ENCODE measurements at regions not wholly inside any gene's neighbourhood (a gene's known extent, or its start where the extent isn't known, plus 50 kb on each side); places are given as distances from the start of the nearest gene placed in this dataset.

DNA sequence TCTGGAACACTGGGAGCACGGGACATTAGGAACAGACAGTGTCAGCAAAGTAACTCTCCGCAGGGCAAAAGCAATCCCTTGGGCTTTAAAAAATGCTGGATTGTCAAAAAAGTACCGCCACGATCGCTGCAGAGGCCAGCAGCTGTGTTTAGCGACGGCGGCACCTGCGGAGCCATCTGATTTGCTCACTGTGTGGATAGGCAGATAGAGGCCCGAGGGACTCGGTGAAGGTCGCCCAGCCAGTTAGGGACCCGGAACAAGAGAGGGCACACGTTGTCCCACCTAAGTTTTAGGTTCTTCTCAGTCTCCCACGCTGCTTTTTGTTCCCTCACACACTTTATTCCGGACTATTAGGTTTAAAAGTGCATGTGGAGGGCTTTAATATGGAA is 238.3 kb downstream of the TEX29 start:
- no peak for DNase-seq

DNA sequence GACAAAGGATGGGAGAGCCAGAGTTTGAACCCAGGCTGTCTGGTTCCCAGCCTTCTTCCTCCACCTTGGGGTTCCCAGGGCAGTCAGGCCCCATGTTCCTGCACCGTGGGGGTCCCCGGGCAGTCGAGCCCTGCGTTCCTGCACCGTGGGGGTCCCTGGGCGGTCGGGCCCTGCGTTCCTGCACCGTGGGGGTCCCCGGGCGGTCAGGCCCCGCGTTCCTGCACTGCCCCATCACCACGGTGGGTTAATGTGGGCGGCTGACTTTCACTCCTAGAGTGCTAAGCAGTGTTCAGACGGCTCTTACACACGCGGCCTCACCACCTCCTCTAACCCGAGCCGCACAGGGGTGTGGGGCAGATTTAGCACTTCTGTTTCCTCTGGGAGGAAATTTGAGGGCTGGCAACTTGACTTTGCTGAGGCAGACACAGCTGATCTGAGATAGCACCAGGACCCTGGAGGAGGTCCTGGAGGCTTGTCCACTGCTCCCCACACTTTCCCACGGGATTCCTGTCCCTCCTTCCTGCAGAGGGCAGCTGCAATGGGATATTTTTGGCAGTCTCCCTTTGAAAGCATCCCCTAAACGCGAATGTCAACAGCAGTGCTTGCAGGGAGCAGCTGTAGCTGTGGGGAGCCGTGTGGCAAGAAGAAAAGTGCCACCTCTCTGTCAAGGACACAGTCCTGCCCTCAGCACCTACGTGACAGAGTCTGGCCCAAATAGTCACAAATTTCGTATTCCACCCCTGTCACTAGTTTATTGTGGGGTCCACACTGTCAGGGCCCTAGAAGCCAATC is 239.4 kb downstream of the TEX29 start:
- no peak for DNase-seq

DNA sequence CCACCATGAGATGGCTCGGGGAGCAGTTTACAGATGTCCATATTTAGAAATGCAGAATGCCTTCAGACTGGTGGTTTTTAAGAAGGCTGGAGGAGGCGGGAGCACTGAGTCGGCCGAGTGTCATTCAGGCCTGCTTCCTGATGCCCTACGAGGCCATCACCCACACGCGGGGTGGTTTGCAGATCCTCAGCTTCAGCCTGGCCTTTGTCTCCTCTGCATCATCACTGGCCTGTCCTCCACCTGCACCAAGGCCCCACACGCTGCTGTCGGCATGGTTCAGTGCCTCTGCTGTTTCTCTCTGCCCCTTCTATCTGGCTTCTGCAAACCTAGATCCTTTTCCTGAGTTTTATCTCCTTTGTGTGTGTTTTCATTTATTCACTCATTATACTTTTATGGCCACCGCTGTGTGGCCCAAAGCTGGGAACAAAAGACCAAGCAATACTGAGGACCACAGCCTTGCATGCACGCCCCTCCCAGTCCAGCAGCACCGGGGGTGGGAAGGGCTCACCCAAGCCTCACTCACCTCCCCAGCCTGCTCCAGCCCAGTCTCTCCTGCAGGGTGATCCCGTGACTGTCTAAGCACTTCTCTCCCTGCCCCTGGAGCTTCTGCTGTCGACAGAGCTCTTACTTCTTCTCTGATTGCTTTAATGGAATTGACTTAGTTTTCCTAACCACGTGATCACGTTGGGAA is 240.8 kb downstream of the TEX29 start:
- no peak for DNase-seq

DNA sequence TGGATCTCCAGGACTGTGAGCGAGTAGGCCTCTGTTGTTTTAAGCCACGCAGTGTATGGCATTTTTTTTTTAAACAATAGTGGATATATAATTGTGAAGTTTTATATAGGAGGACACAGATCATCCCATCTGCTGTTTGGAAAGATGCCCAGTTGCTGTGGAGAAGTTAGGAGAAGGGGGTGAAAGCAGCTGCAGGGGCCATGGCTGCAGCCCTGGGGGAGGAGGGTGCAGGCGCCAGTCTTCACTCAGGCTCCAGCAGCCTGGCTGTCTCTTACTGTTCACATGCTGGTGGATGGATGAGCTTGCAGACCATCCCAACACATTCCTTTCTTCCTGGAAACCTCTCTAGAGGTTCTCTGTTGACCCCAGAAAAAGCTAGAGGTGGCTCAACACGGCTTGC is 242.3 kb downstream of the TEX29 start:
- DNase-seq: no peak

DNA sequence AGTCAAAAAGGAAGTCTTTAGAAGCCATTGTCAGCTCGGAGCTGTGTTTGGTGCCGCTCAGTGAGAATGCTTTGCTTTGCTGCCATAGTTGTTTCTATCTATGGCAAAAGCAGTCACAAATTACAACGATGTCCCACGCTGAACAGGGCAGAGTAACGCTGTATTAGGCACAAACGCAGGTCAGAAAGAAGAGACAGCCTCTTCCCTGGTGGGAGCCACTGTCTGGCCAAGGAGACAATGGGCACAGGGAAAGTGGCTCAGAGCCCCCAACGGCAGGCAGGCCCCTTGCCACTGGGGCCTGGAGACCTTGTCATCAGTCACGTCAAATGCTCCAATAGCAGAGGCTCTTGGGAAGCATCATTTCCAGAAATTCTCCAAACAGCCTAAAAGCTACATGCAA is 244.2 kb downstream of the TEX29 start:
- no peak for DNase-seq

DNA sequence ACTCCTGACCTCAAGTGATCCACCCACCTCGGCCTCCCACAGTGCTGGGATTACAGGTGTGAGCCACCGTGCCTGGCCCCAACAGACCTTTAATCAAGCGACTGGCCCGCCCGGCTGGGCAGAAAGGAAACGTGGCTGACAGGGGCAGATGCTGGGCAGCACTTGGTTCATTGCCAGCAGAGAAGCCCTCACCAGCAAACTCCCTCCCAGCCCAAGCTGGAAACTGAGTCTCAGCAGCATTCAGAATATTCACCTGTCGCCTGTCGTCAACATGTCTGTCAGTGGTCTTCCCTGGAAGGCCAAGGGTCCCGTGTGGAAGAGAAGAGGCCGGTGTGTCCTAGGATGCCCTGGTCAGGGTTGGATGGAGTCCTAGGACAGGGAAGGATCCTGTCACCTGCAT is 245.0 kb downstream of the TEX29 start:
- DNase-seq: no peak

DNA sequence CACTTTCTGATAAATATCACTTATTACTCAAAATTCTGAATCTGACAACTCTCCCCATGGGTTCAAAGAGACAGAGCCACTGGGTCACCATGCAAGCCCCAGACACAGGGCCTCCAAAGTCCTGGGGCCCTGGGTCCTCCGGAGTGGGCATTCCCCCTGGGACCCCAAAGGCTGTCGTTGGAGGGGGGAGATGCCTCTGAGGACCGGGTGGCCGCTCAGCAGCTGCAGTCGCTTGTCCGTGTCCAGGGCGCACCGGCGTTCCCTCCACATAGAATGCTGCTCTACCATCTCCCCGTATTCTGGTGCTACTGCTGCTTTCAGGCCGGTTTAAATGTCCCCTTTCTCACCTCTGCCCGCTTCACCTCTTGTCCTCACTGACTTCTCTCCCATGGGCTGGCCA is 246.1 kb downstream of the TEX29 start:
- DNase-seq: no peak

DNA sequence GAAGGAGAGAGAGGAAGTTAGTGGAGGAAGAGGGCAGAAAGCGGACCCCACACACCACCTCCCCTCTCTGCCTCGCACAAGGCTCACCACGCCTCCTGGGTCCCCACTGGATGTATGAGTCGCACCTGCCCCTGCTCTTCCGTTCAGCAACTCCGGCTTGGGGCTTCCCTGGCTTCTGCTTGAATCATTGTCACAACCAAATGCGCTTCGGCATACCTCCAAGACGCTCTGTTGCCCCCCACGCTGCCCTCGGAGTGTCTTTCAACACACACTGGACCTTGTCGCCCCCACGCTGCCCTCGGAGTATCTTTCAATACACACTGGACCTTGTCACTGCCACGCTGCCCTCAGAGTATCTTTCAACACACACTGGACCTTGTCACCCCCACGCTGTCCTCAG is 247.2 kb downstream of the TEX29 start:
- DNase-seq: no peak

DNA sequence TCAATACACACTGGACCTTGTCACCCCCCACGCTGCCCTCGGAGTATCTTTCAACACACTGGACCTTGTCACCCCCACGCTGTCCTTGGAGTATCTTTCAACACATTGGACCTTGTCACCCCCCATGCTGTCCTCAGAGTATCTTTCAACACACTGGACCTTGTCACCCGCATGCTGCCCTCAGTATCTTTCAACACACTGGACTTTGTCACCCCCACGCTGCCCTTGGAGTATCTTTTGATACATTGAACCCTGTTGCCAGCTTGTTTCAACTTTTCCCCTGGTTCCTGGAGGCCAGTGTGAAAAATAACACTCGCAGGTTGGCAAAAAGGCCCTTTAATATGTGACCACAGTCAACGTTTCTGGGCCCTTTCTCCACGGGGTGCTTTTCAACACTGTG is 247.8 kb downstream of the TEX29 start:
- no peak for DNase-seq

DNA sequence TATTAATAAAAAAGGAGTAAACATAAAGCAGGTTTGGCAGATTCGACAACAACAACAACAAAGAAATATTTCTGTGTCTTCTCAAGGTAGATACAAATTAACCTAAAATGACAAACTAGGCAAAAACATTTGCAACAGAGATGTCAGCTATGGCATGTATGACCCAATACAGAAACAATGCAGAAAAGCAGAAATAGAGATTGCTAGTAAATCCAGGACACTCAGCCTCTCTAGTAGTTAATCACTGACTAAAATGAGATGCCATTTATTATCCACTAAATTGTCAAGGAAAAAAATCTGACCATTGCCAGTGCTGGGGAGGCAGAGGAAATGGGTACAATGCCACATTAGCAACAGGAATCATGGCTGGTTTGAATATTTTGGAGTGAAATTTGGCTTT is 250.5 kb downstream of the TEX29 start:
- DNase-seq: no peak

DNA sequence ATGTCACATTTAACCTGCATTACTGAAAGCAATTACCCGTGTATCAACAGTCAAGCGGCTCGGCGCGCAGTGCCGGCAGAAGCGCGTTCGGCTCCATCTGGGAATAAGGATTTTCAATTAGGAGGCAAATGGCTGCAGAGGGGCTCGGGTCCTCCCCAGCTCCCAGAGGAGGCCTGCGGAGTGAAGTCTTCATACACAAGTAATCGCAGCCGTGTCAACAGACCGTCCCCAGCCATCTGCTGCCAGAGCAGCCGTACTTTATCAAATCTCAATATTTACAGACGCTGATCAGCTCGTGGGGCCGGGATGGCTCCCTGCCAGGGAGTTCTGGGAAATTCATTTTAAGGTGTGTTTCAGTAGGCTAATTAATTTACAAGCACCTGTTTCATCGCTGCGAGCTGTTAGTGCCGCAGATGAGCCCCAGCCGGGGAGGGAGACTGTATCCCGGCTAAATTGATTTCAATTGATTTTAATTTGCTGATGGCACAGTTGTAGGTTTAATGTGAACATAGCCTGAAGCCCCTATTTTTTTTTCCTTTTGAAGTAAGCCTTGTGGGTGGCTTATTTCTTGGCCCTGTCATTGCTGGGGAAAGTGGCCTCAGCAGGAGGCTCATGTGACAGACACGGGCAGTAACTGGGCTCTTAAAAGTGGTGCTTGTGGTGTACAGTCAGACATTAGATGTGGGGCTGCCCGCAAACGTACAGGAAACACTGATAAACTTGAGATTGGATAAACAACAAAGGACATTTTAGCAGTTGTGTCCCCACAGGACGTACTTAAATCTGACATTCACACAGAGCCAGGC is 252.7 kb downstream of the TEX29 start:
- DNase-seq: no peak

DNA sequence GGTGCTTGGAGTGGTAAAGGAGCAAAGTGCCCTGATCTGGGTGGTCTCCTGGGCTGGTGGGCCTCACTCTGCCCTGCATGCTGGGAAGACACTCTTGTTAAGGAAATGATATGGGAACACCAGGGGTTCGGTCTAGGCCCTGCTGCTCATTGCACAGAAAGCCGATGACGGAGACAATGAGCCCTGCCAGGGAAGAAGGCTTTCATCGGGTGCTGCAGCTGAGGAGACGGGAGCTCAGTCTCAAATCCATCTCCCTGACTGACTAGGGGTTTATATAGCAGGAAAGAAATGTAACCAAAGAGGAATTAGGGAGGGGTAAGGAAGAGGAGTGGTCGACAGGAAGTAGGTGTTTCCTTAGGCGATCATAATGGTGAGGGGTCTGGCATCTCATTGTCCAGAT is 253.4 kb downstream of the TEX29 start:
- no peak for DNase-seq

DNA sequence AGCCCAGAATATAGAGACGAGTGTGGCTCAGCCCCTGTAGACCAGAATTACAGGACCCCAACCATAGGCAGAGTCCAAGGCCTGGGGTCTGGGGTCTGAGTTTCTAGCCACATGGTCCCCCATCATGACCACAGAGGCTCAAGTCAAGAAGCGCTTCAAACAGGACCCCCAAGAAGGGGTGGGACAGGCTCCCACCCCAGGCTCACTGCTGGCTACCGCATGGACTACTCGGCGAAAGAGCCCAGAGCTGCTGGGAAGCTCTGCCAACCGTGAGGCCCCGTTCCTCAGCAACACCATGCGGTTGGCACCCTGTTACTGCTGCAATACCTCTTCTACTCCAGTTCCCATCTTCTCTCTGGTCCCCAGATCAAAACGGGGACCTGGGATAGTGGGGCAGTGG is 254.8 kb downstream of the TEX29 start:
- DNase-seq: no peak

DNA sequence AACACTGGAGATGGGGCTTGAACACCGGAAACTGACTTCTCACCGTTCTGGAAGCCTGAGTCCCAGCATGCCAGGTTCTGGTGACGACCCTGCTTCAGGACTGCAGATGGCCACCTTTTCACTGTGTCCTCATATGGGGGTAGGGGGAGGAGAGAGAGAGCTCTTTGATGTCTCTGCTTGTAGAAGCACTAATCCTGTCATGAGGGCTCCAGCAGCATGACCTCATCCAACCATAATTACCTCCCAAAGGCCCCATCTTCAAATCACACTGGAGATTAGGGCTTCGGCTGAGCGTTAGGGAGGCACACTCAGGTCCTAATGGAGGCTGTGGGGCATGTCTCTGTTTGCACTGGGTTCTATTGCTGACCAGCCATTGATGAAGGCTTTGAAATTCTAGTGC is 255.3 kb downstream of the TEX29 start:
- DNase-seq: no peak

DNA sequence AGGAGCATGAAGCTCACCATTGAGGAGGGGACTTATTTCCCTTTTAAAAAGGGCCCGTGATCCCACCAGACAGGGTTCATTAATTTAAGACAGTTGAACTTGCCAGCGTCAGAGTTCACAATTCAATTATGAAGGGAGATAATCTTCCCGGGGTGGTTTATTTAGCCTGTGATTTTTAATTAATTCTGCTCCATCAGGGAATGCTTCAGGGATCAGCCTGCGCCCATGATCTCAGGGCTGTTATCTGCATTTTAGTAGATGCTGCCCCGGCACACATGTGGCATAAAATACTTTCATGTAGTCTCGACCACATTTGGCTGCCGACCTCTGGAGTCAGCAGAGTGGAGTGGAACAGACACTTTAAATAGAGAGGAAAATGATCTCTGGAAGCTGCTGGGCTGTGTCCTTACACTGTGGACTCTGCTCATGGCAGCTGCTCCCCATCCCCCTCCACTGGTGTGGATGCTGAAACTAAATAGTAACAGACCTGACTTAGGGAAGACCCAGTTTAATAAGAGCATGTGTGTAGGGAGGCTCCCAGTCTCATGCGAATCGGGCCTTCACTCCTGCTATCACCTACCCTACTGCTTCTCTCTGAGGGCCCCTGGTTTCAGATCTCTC is 256.9 kb downstream of the TEX29 start:
- DNase-seq: no peak

DNA sequence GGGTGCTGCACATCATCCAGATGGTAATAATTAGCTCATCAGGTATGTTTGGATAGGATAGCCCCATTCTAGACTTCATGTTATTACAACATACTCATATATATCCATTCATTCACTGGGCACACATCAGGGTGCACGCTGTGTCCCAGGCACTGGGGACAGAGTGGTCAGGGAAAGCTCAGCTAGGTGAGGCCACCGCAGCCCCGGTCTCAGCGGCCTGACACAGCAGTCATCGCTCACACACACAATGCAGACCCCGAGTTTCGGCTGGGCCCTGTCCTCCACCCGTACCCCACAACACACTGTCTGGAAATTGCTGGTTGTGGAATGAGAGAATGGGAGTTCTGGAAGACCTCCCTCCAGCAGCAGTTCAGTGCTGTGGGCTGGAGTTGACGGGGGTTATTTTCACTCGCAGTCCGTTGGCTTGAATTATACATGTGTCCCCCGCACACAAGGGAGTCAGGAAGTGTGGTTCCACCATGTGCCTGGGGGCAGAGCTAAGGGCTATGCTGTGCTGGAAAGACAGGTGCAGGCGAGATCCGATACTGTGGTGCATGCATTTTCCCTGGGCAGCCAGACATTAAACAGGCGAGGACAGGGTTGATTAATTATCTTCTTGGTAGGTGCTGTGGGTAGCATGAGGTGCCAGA is 257.6 kb downstream of the TEX29 start:
- DNase-seq: no peak

DNA sequence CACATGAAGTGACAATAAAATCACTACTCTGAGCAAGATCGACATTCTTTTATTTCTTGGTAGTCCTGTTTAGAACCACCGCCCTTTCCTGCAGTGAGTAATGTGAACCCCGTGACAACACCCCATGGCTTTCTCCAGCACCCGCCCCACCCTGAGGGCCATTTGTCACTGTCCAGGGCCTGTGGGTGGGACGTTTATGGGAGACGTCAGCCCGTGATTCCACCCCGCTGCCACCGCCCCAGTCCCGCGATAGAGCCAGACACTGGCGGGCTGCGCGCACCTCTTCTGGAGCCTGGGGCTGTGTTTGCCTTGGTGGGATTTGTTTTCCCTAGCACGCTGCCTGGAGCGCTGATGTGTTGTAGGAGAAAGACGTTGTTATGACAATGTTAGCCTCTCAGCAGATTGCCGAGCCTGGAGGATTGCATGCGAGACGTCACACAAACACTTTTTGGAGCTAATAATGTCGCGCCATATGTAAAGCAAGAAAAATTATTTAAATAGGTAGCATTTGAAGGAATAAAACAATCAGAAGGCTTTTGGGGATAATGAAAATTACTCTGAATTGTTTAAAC is 263.7 kb downstream of the TEX29 start:
- DNase-seq: no peak

DNA sequence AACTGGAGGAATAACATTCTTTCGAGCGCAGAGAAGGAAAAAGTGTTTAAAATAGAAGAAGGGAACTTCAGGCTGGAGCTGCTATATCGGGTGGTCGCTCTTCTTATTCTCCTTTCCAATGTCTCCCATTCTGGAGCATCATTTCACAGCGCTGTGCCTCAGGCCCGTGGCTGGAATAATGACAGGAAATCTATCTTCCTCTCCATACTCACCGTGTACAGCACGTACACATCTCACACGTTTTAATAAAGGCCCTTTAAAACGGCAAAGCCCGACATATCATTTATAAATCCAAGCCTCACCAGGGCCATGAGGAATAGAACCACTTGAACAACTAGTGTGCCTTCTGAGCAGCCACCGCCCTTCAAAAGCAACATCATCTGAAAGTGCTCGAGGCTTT is 264.4 kb downstream of the TEX29 start:
- no peak for DNase-seq

DNA sequence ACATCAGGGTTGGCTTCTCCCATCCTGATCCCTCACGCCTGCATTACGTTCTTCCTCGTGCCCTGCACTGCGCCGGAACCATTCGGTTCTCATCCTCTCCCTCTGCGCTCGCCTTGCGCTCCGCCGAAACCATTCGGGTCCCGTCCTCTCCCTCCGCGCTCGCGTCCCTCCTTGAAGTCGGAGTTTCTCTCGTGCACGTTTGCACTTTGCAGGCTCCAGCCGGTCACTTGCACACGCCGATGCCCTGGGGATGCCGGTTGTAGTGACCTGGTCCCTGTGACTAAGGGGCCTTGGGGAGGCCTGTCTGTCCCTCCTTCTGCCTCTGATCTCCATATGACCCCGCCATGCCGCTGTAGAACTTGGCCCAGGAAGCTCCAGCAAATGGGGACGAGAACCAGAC is 265.8 kb downstream of the TEX29 start:
- DNase-seq: no peak

DNA sequence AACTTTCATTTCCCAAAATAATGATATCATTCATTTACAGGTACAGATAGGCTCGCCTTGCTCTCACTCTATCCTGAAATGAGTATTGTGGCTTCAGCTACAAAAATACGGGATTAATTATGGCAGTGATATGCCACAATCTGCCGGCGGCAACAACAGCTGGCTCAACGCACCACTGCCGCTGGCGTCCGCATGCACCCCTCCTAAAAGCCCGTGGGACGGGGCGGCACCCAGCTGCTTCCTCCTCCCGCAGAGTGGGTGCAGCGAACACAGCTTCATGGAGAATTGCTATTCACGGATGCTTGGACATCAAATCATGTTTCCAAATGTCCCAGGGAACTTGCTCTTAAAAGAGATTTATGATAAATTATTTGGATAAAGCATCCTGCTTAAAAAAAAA is 266.8 kb downstream of the TEX29 start:
- no peak for DNase-seq

DNA sequence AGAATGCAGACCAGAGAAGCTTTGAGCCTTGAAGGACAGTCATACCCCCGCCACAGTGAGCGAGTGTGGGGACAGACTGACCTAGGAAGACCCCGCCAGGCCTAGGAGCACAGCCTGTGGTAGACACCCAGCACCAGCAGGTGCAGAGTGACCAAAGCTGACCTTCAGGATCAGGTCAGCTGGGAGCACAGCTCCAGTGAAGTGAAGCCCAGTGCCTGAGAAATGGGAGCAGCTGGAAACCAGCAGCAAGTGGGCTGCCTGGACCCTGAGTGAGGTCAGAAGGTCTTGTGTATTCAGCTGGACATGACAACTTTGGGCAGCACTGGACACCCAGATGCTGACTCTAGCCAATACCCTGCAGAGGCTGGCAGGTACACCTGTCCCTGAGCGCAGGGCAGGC is 268.9 kb downstream of the TEX29 start:
- DNase-seq: no peak

DNA sequence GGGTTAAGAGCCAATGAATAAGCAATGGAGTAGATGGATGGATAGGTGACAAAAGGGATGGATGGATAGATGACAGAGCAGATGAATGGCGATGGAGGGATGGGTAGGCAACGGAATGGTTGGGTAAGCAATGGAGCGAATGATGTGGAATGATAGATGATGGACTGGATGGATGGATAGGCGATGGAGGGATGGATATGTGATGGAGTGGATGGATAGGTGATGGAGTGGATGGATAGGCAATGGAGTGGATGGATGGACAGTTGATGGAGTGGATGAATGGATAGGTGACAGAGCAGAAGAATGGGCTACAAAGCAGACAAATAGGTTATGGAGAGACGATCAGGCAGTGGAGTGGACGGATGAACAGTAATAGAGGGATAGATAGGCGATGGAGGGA is 269.6 kb downstream of the TEX29 start:
- no peak for DNase-seq

All from fibroblast of skin of scalp (primary cell).